H1 (cell line): ENCODE measurements at regions not wholly inside any gene's neighbourhood (a gene's known extent, or its start where the extent isn't known, plus 50 kb on each side); places are given as distances from the start of the nearest gene placed in this dataset.

Source experiments
- CTCF ChIA-PET: fragments of 300-600 bp; sonication (Branson Sonifier 250); formaldehyde crosslinking; loops from one replicate; lab custom pipeline; 2021; ENCODE audit not compliant: partially characterized antibody; lab: Charles Lee
- POLR2A ChIA-PET: fragments of 300-600 bp; sonication (Branson Sonifier 250); formaldehyde crosslinking; loops from one replicate; lab custom pipeline; 2021; ENCODE audit warnings: inconsistent platforms; ENCODE audit not compliant: partially characterized antibody; lab: Charles Lee
- DNase-seq, 2 experiments: peaks; one replicate each; pipeline versions ENCODE4 v3.0.0 to v3.0.0-alpha.2; 2010 to 2022; ENCODE audit warnings: low spot score in 2 of 2, low read depth in 1 of 2, mixed read lengths in 1 of 2
- FAIRE-seq: peaks from 2 replicates; lab custom pipeline; 2011; peaks lifted over from hg19 to GRCh38; lab: Jason Lieb, UNC
- H2AFZ ChIP-seq: 2 replicates; pipeline ENCODE4 v1.8.1; 2012; ENCODE audit warnings: low read length, inconsistent platforms
- H2AK5ac ChIP-seq: 2 replicates; pipeline ENCODE4 v1.6.1; 2013; ENCODE audit warnings: low read depth, low read length
- H2BK120ac ChIP-seq: replicated peaks from 2 replicates; pipeline ENCODE3; 2013; ENCODE audit warnings: low read depth, low read length, inconsistent platforms
- H2BK12ac ChIP-seq: 2 replicates; pipeline ENCODE4 v1.6.1; 2013; ENCODE audit warnings: low read depth, low read length
- H2BK15ac ChIP-seq: 2 replicates; pipeline ENCODE4 v1.6.1; 2013; ENCODE audit warnings: low read length
- H2BK20ac ChIP-seq: 2 replicates; pipeline ENCODE4 v1.6.1; 2013; ENCODE audit warnings: low read length
- H2BK5ac ChIP-seq: 2 replicates; pipeline ENCODE4 v1.6.1; 2013; ENCODE audit warnings: low read depth, low read length
- H3K14ac ChIP-seq: 2 replicates; pipeline ENCODE4 v1.6.1; 2013; ENCODE audit warnings: inconsistent platforms; ENCODE audit not compliant: insufficient read length
- H3K18ac ChIP-seq: 2 replicates; pipeline ENCODE4 v1.6.1; 2013; ENCODE audit warnings: low read length; ENCODE audit errors: extremely low read depth
- H3K23ac ChIP-seq: 2 replicates; pipeline ENCODE4 v1.6.1; 2013; ENCODE audit warnings: inconsistent platforms; ENCODE audit not compliant: insufficient read length
- H3K23me2 ChIP-seq: 2 replicates; pipeline ENCODE4 v1.6.1; 2013; ENCODE audit warnings: low read depth, low read length
- H3K27ac ChIP-seq: 2 replicates; pipeline ENCODE4 v1.6.1; 2011; ENCODE audit warnings: low read depth, low read length, inconsistent platforms
- H3K27me3 ChIP-seq, 4 experiments: replicated peaks in 1 of 4; 1 replicate in 1 of 4; 2 replicates in 3 of 4; pipeline versions ENCODE4 v1.6.1 to v1.8.1; 2011 to 2013; ENCODE audit warnings: low read length in 3 of 4, mild to moderate bottlenecking in 3 of 4, inconsistent platforms in 2 of 4, mixed read lengths in 2 of 4, moderate library complexity in 1 of 4; ENCODE audit not compliant: control insufficient read depth in 3 of 4, insufficient read depth in 3 of 4; ENCODE audit errors: extremely low read depth in 1 of 4
- H3K36me3 ChIP-seq, 4 experiments: 2 replicates each; pipeline versions ENCODE4 v1.6.1 to v1.8.1; 2011 to 2013; ENCODE audit warnings: mild to moderate bottlenecking in 4 of 4, low read length in 3 of 4, moderate library complexity in 2 of 4, control low read depth in 1 of 4, inconsistent platforms in 1 of 4; ENCODE audit not compliant: insufficient read depth in 4 of 4, control insufficient read depth in 2 of 4
- H3K4ac ChIP-seq: replicated peaks from 2 replicates; pipeline ENCODE3; 2013; ENCODE audit warnings: low read length, low read depth, mixed read lengths, inconsistent platforms; ENCODE audit not compliant: insufficient read length
- H3K4me1 ChIP-seq, 4 experiments: replicated peaks in 1 of 4; 1 replicate in 1 of 4; 2 replicates in 3 of 4; pipeline versions ENCODE4 v1.6.1 to v1.8.1; 2011 to 2013; ENCODE audit warnings: low read length in 3 of 4, inconsistent platforms in 2 of 4, mixed read lengths in 1 of 4; ENCODE audit not compliant: insufficient read depth in 4 of 4, control insufficient read depth in 3 of 4
- H3K4me2 ChIP-seq, 2 experiments: 2 replicates each; pipeline versions ENCODE4 v1.6.1 to v1.8.1; 2011 to 2013; ENCODE audit warnings: low read depth in 2 of 2, low read length in 2 of 2, control low read depth in 1 of 2, inconsistent platforms in 1 of 2, mild to moderate bottlenecking in 1 of 2; ENCODE audit not compliant: insufficient read depth in 1 of 2
- H3K4me3 ChIP-seq, 4 experiments: fragments of 200-600, 300-600 bp in 1 of 4; sonication (generic), shearing (Covaris generic), sonication (Bioruptor Twin) in 1 of 4; 2 replicates each; pipeline versions ENCODE4 v1.5.1 to v1.8.1; 2011 to 2016; ENCODE audit warnings: low read length in 4 of 4, low read depth in 3 of 4, control low read depth in 2 of 4, inconsistent platforms in 2 of 4, mild to moderate bottlenecking in 2 of 4, mixed read lengths in 1 of 4, moderate library complexity in 1 of 4; ENCODE audit not compliant: insufficient read depth in 2 of 4; ENCODE audit errors: extremely low read depth in 1 of 4
- H3K56ac ChIP-seq: replicated peaks from 2 replicates; pipeline ENCODE3; 2013; ENCODE audit warnings: low read depth, mild to moderate bottlenecking, mixed read lengths, low read length, inconsistent platforms; ENCODE audit not compliant: insufficient read length
- H3K79me1 ChIP-seq: 2 replicates; pipeline ENCODE4 v1.6.1; 2013; ENCODE audit warnings: low read depth, low read length, control low read depth
- H3K79me2 ChIP-seq, 2 experiments: 2 replicates each; pipeline versions ENCODE4 v1.6.1 to v1.8.1; 2012 to 2013; ENCODE audit warnings: low read length in 2 of 2, mild to moderate bottlenecking in 2 of 2, inconsistent platforms in 1 of 2; ENCODE audit not compliant: insufficient read depth in 2 of 2, control insufficient read depth in 1 of 2
- H3K9ac ChIP-seq, 4 experiments: replicated peaks in 1 of 4; 1 replicate in 1 of 4; 2 replicates in 3 of 4; pipeline versions ENCODE4 v1.6.1 to v1.8.1; 2011 to 2013; ENCODE audit warnings: low read depth in 3 of 4, low read length in 3 of 4, control low read depth in 2 of 4, mild to moderate bottlenecking in 2 of 4, moderate library complexity in 2 of 4, inconsistent platforms in 1 of 4; ENCODE audit errors: extremely low read depth in 1 of 4
- H3K9me3 ChIP-seq, 2 experiments: 2 replicates each; pipeline versions ENCODE4 v1.6.1 to v1.8.1; 2012 to 2013; ENCODE audit warnings: mild to moderate bottlenecking in 2 of 2, moderate library complexity in 2 of 2, control low read depth in 1 of 2, inconsistent platforms in 1 of 2, low read depth in 1 of 2, low read length in 1 of 2, mixed read lengths in 1 of 2; ENCODE audit not compliant: insufficient read depth in 2 of 2
- H4K20me1 ChIP-seq, 2 experiments: replicated peaks in 1 of 2; 2 replicates each; pipeline versions ENCODE3 to v1.8.1; 2011 to 2013; ENCODE audit warnings: inconsistent platforms in 2 of 2, low read length in 2 of 2, mild to moderate bottlenecking in 1 of 2; ENCODE audit not compliant: insufficient read depth in 2 of 2, control insufficient read depth in 1 of 2
- H4K5ac ChIP-seq: 2 replicates; pipeline ENCODE4 v1.6.1; 2013; ENCODE audit warnings: low read length, low read depth, mixed read lengths, inconsistent platforms; ENCODE audit not compliant: insufficient read length
- H4K8ac ChIP-seq: 2 replicates; pipeline ENCODE4 v1.8.0; 2013; ENCODE audit warnings: mild to moderate bottlenecking, moderate library complexity, low read length, inconsistent platforms; ENCODE audit not compliant: insufficient read depth; ENCODE audit errors: extremely low read depth
- H4K91ac ChIP-seq: replicated peaks from 2 replicates; pipeline ENCODE3; 2013; ENCODE audit warnings: low read length, mixed read lengths, inconsistent platforms; ENCODE audit not compliant: insufficient read length
- CREB1 ChIP-seq: IDR thresholded peaks from 2 replicates; pipeline ENCODE4 v1.6.1; 2012; ENCODE audit warnings: inconsistent platforms
- EP300 ChIP-seq, 2 experiments: IDR thresholded peaks; 1 replicate in 1 of 2; 2 replicates in 1 of 2; pipeline ENCODE4 v1.6.1; 2011 to 2012; ENCODE audit warnings: low read depth in 2 of 2, low read length in 2 of 2, mild to moderate bottlenecking in 2 of 2, borderline replicate concordance in 1 of 2, inconsistent platforms in 1 of 2, moderate library complexity in 1 of 2
- HDAC2 ChIP-seq, 2 experiments: fragments of 300-600 bp in 1 of 2; sonication (generic) in 1 of 2; IDR thresholded peaks; 2 replicates each; pipeline ENCODE4 v1.6.1; 2011 to 2012; ENCODE audit warnings: low read depth in 2 of 2, low read length in 2 of 2, mild to moderate bottlenecking in 2 of 2, moderate library complexity in 2 of 2, borderline replicate concordance in 1 of 2, inconsistent platforms in 1 of 2
- JUN ChIP-seq: IDR thresholded peaks from 2 replicates; pipeline ENCODE4 v1.6.1; 2011; ENCODE audit warnings: low read depth, mild to moderate bottlenecking, improper control_type of control experiment, low read length
- NRF1 ChIP-seq: IDR thresholded peaks from 2 replicates; pipeline ENCODE4 v1.6.1; 2011; ENCODE audit warnings: mild to moderate bottlenecking, low read depth, low read length, improper control_type of control experiment
- PHF8 ChIP-seq: fragments of 200-600 bp; sonication (generic); conservative IDR thresholded peaks from 2 replicates; pipeline ENCODE4 v1.7.1; 2012; ENCODE audit warnings: low read depth, mild to moderate bottlenecking, inconsistent platforms, low read length, moderate library complexity
- POLR2AphosphoS5 ChIP-seq: IDR thresholded peaks from 2 replicates; pipeline ENCODE4 v1.6.1; 2011; ENCODE audit warnings: low read depth, low read length
- POU5F1 ChIP-seq: IDR thresholded peaks from 2 replicates; pipeline ENCODE4 v1.6.1; 2011; ENCODE audit warnings: low read depth, mild to moderate bottlenecking, low read length, moderate library complexity
- RNF2 ChIP-seq: fragments of 200-900, 300-1000 bp; sonication (generic); IDR thresholded peaks from 2 replicates; pipeline ENCODE4 v1.7.1; 2016; ENCODE audit warnings: borderline replicate concordance, low read depth, mild to moderate bottlenecking, antibody characterized with exemption, low read length; ENCODE audit not compliant: poor library complexity, severe bottlenecking; ENCODE audit errors: missing control alignments
- SIX5 ChIP-seq: IDR thresholded peaks from 2 replicates; pipeline ENCODE4 v1.6.1; 2011; ENCODE audit warnings: mild to moderate bottlenecking, low read depth, low read length
- SP2 ChIP-seq: IDR thresholded peaks from 2 replicates; pipeline ENCODE4 v1.6.1; 2012; ENCODE audit warnings: mild to moderate bottlenecking, low read length, inconsistent platforms
- TAF7 ChIP-seq: optimal IDR thresholded peaks from 2 replicates; pipeline ENCODE3; 2011; ENCODE audit warnings: low read depth, mild to moderate bottlenecking, inconsistent platforms, low read length, moderate library complexity, borderline replicate concordance
- TBP ChIP-seq: IDR thresholded peaks from 2 replicates; pipeline ENCODE4 v1.6.1; 2011; ENCODE audit warnings: low read depth, low read length, improper control_type of control experiment
- WGBS, 2 experiments: shearing (Covaris generic) in 1 of 2; methylation state at CpG; one replicate each; pipeline versions ENCODE4 v1.1.6 to v1.1.7; 2013 to 2015; ENCODE audit warnings: low lambda C conversion rate in 2 of 2, mixed read lengths in 2 of 2, inconsistent platforms in 1 of 2, low coverage in 1 of 2, missing lambda C conversion rate in 1 of 2; ENCODE audit not compliant: insufficient replicate concordance in 2 of 2, insufficient coverage in 1 of 2, insufficient read length in 1 of 2; ENCODE audit errors: extremely low coverage in 1 of 2, missing lambda C conversion rate in 1 of 2; 5-methylcytosine and 5-hydroxymethylcytosine counted together
- TF ChIP-seq, protein P1 (sequence below): IDR thresholded peaks from 2 replicates; pipeline ENCODE4 v1.6.1; 2011; ENCODE audit warnings: low read depth, mild to moderate bottlenecking, low read length; ENCODE audit not compliant: insufficient read depth

DNA sequence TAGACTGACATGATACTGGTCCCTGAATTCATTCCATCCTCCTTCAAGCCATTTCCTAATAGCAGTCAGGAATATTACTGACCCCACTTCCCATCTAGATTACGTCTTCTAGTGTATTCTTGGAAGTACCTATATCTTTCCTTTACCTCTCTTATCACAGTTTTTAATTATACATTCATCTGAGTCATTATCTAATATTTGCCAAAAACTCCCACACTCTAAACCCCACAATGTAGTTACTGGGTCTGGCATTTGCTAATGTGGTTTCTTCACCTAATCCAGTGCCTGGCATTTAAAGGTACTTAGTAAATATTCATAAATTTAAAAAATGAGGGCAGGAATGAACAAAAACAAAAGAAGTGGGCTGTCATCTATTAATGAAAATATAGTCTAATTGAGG lies 441.8 kb upstream of the SETBP1 start:
- CTCF ChIA-PET: no interaction called here
- H4K20me1 ChIP-seq: no peaks in the 10 kb centered on the region
- no peak overlapping the region for H3K4me3 ChIP-seq
- no peaks in the 10 kb centered on the region; a peak in 1 of 8 replicates for H3K36me3 ChIP-seq
- TF ChIP-seq PHF8 (no peak), SIX5 (no peak), POU5F1 (no peak), TBP (no peak), RNF2 (no peak), HDAC2 (IDR thresholded peaks at IDR 0.05; ENCODE audit: borderline replicate concordance in 1 of 2, low read depth in 2 of 2, low read length in 2 of 2) (no peak), POLR2AphosphoS5 (no peak), EP300 (IDR thresholded peaks at IDR 0.05; ENCODE audit: borderline replicate concordance in 1 of 2, low read depth in 2 of 2, low read length in 2 of 2) (no peak), JUN (no peak), TAF7 (no peak), CREB1 (no peak), NRF1 (no peak), SP2 (no peak)
- TF ChIP-seq, protein P1, sequence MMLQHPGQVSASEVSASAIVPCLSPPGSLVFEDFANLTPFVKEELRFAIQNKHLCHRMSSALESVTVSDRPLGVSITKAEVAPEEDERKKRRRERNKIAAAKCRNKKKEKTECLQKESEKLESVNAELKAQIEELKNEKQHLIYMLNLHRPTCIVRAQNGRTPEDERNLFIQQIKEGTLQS: no peak
- H3K56ac ChIP-seq: no peak overlapping the region
- H3K79me1 ChIP-seq: no peaks in the 10 kb centered on the region
- no peak overlapping the region for H2AK5ac ChIP-seq
- no peak overlapping the region for H3K4me2 ChIP-seq
- H3K27ac ChIP-seq: no peak overlapping the region
- no peak overlapping the region for H3K9ac ChIP-seq
- H3K4me1 ChIP-seq: no peaks in the 10 kb centered on the region
- H3K14ac ChIP-seq: no peak overlapping the region
- no peak overlapping the region for H2AFZ ChIP-seq
- H2BK5ac ChIP-seq: no peak overlapping the region
- H4K91ac ChIP-seq: no peak overlapping the region
- H2BK120ac ChIP-seq: no peak overlapping the region
- H3K23ac ChIP-seq: no peak overlapping the region
- WGBS, 2 experiments: 86% methylated on average over 1 of the region's 1 CpG; no CpG with 5 or more reads in 1 of the 2 experiments
- POLR2A ChIA-PET: no interaction called here
- DNase-seq (no peak), FAIRE-seq (no peak)
- H2BK15ac ChIP-seq: no peak overlapping the region
- H3K18ac ChIP-seq: no peak overlapping the region
- H2BK12ac ChIP-seq: no peak overlapping the region
- no peak overlapping the region for H4K8ac ChIP-seq
- no peak overlapping the region for H3K4ac ChIP-seq
- H3K9me3 ChIP-seq: no peaks in the 10 kb centered on the region
- H4K5ac ChIP-seq: no peak overlapping the region
- no peaks in the 10 kb centered on the region for H3K27me3 ChIP-seq
- H3K79me2 ChIP-seq: no peaks in the 10 kb centered on the region
- H2BK20ac ChIP-seq: no peak overlapping the region
- H3K23me2 ChIP-seq: no peaks in the 10 kb centered on the region
